PC-9 (cell line): ENCODE measurements at regions not wholly inside any gene's neighbourhood (a gene's known extent, or its start where the extent isn't known, plus 50 kb on each side); places are given as distances from the start of the nearest gene placed in this dataset.

Source experiments
- CTCF ChIP-seq: fragments of 200-600 bp; sonication (generic); conservative IDR thresholded peaks from 2 replicates; pipeline ENCODE4 v1.6.1; 2017; ENCODE audit warnings: mixed run types, antibody characterized with exemption, mild to moderate bottlenecking, moderate library complexity
- EZH2 ChIP-seq: fragments of 200-600 bp; sonication (generic); IDR thresholded peaks from 2 replicates; pipeline ENCODE4 v1.8.0; 2017; ENCODE audit warnings: antibody characterized with exemption, low read depth

DNA sequence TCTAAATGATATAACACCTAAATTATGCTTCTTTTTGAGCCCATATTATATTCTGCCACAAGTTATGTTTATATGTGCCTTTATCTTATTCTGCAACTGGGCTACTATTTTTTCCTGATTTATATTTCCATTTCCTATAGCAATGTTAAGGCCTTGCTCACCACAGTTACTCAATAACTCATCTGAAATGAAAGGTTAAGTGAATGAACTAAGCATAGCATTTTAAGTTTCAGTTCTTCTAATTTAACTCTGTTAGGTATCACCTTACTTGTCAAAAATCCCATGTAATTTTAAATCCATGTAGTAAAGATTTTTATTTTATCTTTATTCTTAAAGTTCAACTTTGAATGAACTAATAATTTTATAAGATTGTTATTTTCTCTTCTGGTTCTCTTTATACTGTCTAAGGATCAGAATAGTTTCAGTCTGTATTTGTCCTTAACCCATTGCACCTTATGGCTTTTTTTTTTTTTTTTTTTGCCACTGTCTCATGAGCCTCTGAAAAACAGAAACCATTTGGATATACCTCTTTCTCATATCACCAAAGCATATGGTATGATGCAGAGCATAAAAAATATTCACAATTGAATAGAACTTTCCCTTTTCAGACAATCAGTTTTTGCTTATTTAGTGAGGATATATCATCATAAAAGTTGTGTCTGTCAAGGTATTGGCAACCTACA, 301.8 kb upstream of the ZWINT start:
- no peak for TF ChIP-seq CTCF
- no peak for TF ChIP-seq EZH2
